H1 (cell line): ENCODE measurements at regions not wholly inside any gene's neighbourhood (a gene's known extent, or its start where the extent isn't known, plus 50 kb on each side); places are given as distances from the start of the nearest gene placed in this dataset.

Experiments used
- CBX8 ChIP-seq: fragments of 300-800, 300-1000 bp; sonication (generic); IDR thresholded peaks from 2 replicates; pipeline ENCODE4 v1.7.1; 2016; ENCODE audit warnings: low read depth, low read length, borderline replicate concordance
- EGR1 ChIP-seq: IDR thresholded peaks from 2 replicates; pipeline ENCODE4 v1.6.1; 2011; ENCODE audit warnings: low read depth, low read length, borderline replicate concordance
- EP300 ChIP-seq, 2 experiments: IDR thresholded peaks; 1 replicate in 1 of 2; 2 replicates in 1 of 2; pipeline ENCODE4 v1.6.1; 2011 to 2012; ENCODE audit warnings: low read depth in 2 of 2, low read length in 2 of 2, mild to moderate bottlenecking in 2 of 2, borderline replicate concordance in 1 of 2, inconsistent platforms in 1 of 2, moderate library complexity in 1 of 2
- GABPA ChIP-seq: IDR thresholded peaks from 2 replicates; pipeline ENCODE4 v1.6.1; 2011; ENCODE audit warnings: mild to moderate bottlenecking, low read length, moderate library complexity, borderline replicate concordance; ENCODE audit not compliant: insufficient read depth
- SIN3A ChIP-seq, 2 experiments: IDR thresholded peaks in 1 of 2; conservative IDR thresholded peaks in 1 of 2; 2 replicates each; pipeline ENCODE4 v1.6.1; 2011 to 2012; ENCODE audit warnings: low read length in 2 of 2, improper control_type of control experiment in 1 of 2, low read depth in 1 of 2, mild to moderate bottlenecking in 1 of 2
- SIRT6 ChIP-seq: IDR thresholded peaks from one replicate; pipeline ENCODE4 v1.7.1; 2012; ENCODE audit warnings: low read length, inconsistent platforms
- SP4 ChIP-seq: IDR thresholded peaks from 2 replicates; pipeline ENCODE4 v1.6.1; 2012; ENCODE audit warnings: low read length, inconsistent platforms
- TF ChIP-seq, protein P1 (sequence below): IDR thresholded peaks from 2 replicates; pipeline ENCODE4 v1.6.1; 2012; ENCODE audit warnings: inconsistent platforms

DNA sequence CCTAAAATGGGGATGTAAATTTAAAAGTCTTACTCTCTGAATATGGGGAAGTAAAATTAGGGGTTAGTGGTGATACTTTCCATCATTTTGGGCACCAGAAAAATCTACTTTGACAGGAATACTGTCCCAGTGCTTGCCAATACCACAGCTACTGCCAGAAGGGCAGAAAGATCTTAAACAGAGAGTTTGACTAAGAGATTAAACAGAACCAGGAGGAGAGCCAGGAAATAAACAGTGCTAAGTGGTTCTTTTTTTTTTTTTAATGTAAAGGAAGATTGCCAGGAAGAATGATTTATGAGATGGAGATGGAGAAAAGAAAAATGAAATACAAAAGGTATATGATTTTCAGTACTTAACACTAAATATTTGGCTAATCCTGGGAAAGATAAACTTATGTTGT is 126.8 kb downstream of the RTL3 start (continued):
- TF ChIP-seq CBX8: no peak
- no peak for TF ChIP-seq SP4
- no peak for TF ChIP-seq EP300 (IDR thresholded peaks at IDR 0.05; ENCODE audit: borderline replicate concordance in 1 of 2, low read depth in 2 of 2, low read length in 2 of 2)
- no peak for TF ChIP-seq SIRT6
- no peak for TF ChIP-seq GABPA
- TF ChIP-seq EGR1: no peak
- TF ChIP-seq, protein P1, sequence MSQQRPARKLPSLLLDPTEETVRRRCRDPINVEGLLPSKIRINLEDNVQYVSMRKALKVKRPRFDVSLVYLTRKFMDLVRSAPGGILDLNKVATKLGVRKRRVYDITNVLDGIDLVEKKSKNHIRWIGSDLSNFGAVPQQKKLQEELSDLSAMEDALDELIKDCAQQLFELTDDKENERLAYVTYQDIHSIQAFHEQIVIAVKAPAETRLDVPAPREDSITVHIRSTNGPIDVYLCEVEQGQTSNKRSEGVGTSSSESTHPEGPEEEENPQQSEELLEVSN: no peak
- TF ChIP-seq SIN3A (conservative IDR thresholded peaks at IDR 0.05 in 1 of 2, IDR thresholded peaks at IDR 0.05 in 1 of 2; ENCODE audit: low read depth in 1 of 2, low read length in 2 of 2): no peak
